ENCODE measurements at regions not wholly inside any gene's neighbourhood (a gene's known extent, or its start where the extent isn't known, plus 50 kb on each side); places are given as distances from the start of the nearest gene placed in this dataset.
"Not testable (repeated sequence)": the region's sequence is repeated elsewhere in the genome, so short reads cannot be mapped to it uniquely, and the experiment has no call there.

- DNase-seq (ENCODE audit: extremely low read depth, low read depth, low spot score): not testable (repeated sequence)
Measured at GRCh38 chr9:63912451-63912850, 1372.6 kb downstream of the FOXD4L5 start.

DNA sequence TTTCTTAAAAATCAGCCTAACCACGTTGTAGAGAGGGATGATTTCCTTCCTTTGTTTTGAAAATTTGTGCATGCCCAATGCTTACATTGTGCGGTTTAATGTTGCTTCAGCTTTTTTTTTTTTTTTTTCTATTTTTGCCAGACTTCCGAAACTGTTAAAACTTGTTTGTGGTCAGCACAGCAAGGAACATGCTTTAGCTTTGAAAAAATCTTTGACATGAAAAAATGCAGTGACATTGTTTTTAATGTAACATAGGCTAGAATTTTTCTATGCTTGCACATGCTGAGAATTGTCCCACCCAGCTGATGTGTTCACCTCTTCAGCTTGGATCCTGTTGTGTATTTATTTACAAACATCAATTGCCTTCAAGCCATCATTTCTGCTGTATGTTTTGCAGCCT, 1375.9 kb downstream of the FOXD4L5 start:
- not testable (repeated sequence) for DNase-seq (ENCODE audit: extremely low read depth, low read depth, low spot score)

DNA sequence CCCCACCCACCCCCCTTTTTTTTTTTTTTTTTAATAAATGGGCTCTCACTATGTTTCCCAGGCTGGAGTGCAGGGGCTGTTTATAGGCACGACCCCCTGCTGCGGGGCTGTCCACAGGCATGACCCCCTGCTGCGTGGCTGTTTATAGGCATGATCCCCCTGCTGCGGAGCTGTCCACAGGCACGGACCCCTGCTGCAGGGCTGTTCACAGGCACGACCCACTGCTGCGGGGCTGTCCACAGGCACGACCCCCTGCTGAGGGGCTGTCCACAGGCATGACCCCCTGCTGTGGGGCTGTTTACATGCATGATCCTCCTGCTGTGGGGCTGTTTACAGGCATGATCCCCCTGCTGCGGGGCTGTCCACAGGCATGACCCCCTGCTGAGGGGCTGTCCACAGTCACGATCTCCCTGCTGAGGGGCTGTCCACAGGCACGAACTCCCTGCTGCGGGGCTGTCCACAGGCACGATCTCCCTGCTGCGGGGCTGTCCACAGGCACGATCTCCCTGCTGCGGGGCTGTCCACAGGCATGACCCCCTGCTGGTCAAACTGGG, 1385.3 kb downstream of the FOXD4L5 start:
- not testable (repeated sequence) for DNase-seq (ENCODE audit: extremely low read depth, low read depth, low spot score)

DNA sequence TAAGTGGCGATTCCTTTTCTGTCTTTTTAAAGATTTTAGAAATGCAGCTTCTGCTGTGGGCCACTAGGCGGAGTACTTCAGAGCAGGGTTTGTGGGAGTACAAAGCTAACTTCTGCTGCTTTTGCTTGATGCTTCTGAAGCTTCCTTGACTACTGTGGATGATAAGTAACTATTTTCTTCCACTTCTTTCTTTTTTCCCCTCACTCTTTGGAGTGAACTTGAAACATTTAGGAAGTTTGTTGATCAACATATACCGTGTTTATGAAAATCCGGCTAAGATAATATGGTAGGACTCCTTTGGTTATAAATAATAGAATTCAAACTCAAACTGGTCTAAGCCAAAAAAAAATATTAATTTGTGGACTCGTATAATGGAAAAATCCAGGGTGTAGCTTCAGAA, 1403.6 kb downstream of the FOXD4L5 start:
- not testable (repeated sequence) for DNase-seq (ENCODE audit: extremely low read depth, low read depth, low spot score)

GRCh38 chr9:63876380-63876779, 1408.6 kb downstream of the FOXD4L5 start:
- not testable (repeated sequence) for DNase-seq (ENCODE audit: extremely low read depth, low read depth, low spot score)

GRCh38 chr9:63859475-63860215, 1425.4 kb downstream of the FOXD4L5 start:
- DNase-seq (ENCODE audit: extremely low read depth, low read depth, low spot score): no peak

DNA sequence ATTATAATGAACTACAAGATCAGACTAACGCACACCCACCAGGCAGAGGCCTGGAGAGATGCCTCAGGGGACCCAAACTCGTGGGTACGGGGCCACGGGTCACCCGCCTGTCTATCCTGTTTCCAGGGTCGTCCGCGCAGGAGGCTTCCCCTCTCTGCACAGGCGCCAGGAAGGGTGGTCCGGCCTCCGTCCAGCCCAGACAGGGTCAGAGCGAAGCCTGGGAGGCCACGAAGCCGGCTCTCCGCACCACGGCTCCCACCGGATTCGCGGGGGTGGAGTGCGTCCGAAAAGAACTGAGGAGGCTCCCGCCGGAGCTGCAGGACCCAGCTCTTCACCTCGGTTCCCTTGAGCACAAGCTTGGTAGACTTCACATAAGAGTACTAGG, 1425.9 kb downstream of the FOXD4L5 start:
- not testable (repeated sequence) for DNase-seq (ENCODE audit: extremely low read depth, low read depth, low spot score)

- not testable (repeated sequence) for DNase-seq (ENCODE audit: extremely low read depth, low read depth, low spot score)
Measured at GRCh38 chr9:63853140-63853751, 1431.8 kb downstream of the FOXD4L5 start.

DNA sequence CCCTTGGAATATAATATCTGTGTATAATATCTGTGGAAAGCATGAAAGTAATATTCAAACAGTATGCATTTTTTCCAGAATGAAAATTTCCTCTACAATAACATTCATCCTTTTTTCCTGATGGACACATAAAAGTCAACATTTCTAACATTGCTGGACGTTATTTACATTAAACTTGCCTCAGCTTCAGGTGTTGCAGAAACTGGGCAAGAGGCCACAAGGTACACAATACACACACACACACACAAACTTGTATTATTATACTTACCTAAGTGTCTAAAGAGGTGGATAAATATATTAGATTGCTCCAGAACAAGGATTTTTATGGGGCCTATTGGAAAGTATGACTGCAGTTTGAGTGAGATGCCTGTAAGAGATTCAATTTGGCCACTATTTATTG, 1460.2 kb downstream of the FOXD4L5 start:
- DNase-seq (ENCODE audit: extremely low read depth, low read depth, low spot score): not testable (repeated sequence)

- DNase-seq (ENCODE audit: extremely low read depth, low read depth, low spot score): not testable (repeated sequence)
Measured at GRCh38 chr9:63823375-63824201, 1461.4 kb downstream of the FOXD4L5 start.

DNA sequence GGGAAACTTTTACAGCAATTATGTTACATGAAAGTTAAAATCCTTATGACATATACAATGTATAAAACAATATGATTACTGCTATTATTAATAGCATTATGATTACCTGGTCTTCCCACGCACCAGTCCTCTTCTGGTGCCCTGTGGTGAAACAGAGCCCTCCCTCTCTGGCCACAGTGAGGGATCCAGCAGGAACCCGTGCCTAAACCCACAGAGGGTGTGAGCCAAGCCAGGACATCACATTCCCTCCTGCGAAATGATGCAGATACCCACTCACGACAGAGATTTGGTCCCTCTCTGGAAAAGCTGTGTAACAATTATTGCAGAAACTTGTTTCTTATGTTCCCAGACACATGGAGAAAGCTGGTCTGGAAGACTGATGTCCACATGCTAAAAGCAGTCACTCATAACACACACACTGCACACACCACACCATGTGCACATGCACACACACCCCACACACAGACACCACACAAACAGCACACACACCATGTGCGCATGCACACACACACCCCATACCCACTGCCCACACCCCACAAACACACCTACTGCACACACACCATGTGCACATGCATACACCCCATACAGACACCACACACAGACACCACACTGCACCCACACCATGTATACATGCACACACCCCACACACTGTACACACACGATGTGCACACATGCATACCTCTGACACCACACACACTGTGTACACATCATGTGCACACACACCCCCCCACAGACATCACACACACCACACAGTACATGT, 1462.2 kb downstream of the FOXD4L5 start:
- not testable (repeated sequence) for DNase-seq (ENCODE audit: extremely low read depth, low read depth, low spot score)

DNA sequence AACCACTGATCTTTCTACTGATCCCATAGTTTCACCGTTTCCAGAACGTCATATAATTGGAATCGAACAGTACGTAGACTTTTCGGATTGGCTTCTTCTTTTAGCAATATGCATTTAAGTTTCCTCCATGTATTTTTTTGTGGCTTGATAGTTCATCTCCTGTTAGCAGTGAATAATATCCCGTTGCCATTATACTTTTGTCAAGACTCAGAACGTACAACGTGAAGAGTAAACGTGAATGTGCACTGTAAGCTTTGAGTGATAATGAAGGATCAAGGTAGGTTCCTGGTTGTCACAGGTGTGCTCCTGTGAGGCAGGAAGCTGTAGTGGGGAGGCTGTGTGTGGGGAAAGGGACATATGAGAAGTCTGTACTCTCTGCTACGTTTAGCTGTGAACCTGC, 1463.7 kb downstream of the FOXD4L5 start:
- DNase-seq (ENCODE audit: extremely low read depth, low read depth, low spot score): not testable (repeated sequence)

DNA sequence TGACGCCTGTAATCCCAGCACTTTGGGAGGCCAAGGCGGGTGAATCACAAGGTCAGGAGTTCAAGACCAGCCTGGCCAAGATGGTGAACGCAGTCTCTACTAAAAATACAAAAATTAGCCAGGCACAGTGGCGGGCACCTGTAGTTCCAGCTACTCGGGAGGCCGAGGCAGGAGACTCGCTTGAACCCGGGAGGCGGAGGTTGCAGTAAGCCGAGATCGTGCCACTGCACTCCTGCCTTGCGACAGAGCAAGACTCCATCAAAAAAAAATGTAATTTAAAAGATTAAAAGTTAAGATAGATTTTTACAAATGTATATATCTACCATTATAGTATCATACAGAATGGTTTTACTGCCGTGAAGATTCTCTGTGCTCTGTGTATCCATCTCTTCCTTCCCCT, 1464.1 kb downstream of the FOXD4L5 start:
- DNase-seq (ENCODE audit: extremely low read depth, low read depth, low spot score): not testable (repeated sequence)

DNA sequence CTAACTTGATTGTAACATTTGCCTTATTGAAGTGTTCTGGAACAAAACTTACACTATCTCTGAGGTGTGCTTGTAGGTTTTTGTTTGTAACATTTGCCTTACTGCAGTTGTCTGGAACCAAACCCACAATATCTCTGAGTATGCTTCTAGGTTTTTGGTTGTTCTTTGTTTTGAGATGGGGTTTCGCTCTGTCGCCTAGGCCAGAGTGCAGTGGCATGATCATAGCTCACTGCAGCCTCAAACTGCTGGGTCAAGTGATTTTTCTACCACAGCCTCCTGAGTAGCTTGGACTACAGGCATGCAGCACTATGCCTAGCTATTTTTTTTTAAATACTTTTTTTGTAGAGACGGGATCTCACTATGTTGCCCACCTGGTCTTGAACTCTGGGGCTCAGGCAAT, 1464.6 kb downstream of the FOXD4L5 start:
- not testable (repeated sequence) for DNase-seq (ENCODE audit: extremely low read depth, low read depth, low spot score)

DNA sequence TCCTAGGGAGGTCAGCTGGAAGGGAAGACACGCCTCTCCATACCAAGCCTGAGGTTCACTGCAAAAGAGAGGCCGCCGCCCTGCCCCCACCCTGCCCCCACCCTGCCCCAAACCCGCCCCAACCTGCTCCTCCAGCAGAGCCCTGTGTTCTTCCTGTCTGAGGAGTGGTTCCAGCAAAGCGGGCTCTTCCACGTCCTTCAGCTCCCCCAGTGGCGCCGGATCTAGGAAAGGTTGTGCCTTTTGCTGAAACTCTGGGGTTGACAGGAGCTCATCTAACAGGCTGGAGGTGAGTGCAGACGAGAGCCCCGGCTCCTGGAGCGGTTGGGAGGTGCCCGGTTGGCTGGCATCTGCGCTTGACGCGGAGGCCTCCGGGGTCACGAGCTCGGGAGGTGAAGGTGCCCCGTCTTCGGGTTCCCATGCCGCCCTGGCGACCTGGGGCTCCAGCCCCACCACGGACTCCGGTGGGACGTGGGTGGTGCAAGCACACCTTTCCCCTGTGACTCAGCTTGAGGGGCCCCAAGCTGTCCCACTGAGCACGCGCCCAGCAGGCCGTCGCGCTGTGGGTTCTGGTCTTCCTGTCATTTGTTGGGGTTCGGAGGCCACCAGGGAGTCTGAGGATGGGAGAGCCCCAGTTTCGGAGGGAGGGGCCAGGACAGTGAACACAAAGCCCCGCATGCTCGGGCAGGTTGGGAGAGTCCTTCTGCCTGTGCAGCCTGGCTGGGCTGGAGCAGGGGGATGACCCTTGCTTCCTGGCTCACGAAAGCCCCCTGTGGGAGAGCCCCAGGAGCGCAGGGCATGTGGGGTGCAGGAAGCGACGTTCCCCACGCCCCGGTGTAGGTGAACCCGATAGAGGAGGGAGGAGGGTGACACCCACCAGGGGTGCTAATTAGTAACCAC, 1467.1 kb downstream of the FOXD4L5 start:
- DNase-seq (ENCODE audit: extremely low read depth, low read depth, low spot score): no peak

GRCh38 chr9:63816751-63817621, 1468.0 kb downstream of the FOXD4L5 start:
- peak; percentile 37 for DNase-seq (ENCODE audit: extremely low read depth, low read depth, low spot score)

DNA sequence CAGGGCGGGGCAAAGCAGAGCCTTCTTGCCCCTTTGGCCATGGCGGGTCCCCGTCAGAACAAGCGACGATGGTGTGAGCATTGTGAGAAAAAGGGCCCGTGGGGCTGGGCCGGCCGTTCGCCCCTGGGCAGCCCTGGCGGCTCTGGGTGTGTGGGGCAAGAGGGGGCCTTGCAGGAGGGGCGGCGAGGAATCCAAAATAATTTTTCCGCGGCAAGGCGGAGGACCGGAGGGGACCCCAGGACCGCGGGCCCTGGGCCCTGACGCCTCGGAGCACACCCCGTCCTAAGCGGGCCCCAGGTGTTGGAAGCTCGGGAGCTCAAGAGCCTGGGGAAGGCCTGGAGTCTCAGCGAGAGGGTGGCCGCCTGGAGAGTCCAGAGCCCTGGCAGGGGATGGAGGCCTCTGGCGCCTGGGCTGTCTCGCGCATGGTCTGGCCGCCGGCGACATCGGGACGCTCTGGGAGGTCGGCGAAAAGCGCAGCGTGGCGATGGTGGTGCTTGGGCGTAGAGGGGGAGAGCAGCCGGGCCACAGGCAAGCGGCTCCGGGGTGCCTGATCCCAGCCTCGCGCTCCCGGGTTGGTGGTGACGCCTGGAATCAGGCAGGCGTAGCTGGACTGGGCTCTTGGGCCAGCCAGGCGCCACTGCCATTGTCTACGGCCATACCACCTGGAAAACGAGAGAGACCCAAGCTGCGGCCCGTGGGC, 1469.9 kb downstream of the FOXD4L5 start:
- DNase-seq (ENCODE audit: extremely low read depth, low read depth, low spot score): not testable (repeated sequence)

Measured in glomerular endothelial cell (primary cell).